GM21526 (cell line): ENCODE measurements at regions not wholly inside any gene's neighbourhood (a gene's known extent, or its start where the extent isn't known, plus 50 kb on each side); places are given as distances from the start of the nearest gene placed in this dataset.

Source experiments
- ATAC-seq: cut with Tn5 transposase; IDR thresholded peaks from one replicate; pipeline ENCODE4 v1.9.1; 2021; ENCODE audit warnings: moderate library complexity; ENCODE audit not compliant: unreplicated experiment, low FRiP score

DNA sequence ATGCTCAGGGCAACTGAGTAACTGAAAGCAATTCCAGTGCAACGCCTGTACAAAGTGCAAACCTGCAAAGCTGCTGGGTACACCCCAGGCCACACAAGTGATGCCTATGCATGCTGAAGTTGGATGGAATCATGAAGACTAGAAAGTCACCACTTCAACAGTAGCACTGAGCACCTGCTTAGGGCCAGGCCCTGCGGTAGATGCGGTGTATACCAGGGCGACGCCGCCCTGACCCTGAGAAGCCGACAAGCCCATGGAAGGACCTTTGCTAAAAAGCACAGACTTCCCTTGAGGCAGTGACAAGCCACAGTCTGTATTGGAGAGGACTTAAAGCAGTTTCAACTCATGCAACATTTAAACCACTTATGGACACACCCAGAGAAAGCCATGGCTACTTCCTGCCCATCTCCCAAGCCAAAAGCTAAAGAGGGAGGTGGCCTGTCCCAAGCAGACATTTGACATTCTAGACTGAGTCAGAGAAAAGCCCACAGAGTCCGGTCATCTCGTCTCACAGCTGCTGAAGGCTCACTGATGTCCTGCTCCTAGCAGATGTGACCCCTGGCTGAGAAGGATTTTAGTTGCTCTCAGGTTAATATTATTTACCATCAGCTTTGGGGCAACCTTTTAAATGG, 843.9 kb upstream of the TMEM132C start:
- ATAC-seq, result no peak

DNA sequence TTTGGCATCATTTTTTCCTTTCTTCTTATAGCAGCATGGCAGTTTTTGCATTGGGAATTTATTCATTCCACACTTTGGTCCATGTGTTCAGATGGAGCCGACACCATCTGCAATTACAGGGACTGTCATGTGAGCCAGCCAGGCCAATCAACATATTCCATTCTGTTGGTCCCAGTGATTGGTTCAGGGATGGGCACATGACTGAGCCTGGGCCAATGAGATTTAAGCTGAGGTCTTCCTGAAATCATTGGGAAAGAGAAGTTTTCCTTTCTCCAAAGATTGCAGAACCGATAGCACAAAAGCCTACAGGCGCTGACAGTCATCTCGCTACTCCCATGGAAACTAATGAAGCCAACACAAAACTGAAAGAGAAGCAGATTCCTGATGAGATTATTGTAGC, 841.5 kb upstream of the TMEM132C start:
- no peak for ATAC-seq

DNA sequence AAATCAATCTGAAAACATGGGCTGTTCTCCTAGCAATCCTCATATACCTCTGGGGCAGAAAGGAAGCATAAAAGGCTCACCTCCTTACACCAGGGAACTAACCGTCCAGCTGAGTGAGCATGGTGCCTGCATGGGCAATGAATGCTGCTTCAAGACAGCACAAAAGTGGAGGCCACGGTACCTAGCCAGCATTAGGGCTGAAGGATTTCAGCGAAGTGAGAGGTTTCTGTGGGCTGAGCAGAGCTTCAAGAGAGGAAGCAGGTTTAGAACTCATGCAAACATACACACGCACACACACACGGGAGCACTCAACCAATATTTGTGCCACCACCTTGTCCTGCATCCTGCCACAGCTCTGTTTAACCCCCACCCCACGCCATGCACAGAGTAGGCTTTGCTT, 838.5 kb upstream of the TMEM132C start:
- ATAC-seq, result no peak

DNA sequence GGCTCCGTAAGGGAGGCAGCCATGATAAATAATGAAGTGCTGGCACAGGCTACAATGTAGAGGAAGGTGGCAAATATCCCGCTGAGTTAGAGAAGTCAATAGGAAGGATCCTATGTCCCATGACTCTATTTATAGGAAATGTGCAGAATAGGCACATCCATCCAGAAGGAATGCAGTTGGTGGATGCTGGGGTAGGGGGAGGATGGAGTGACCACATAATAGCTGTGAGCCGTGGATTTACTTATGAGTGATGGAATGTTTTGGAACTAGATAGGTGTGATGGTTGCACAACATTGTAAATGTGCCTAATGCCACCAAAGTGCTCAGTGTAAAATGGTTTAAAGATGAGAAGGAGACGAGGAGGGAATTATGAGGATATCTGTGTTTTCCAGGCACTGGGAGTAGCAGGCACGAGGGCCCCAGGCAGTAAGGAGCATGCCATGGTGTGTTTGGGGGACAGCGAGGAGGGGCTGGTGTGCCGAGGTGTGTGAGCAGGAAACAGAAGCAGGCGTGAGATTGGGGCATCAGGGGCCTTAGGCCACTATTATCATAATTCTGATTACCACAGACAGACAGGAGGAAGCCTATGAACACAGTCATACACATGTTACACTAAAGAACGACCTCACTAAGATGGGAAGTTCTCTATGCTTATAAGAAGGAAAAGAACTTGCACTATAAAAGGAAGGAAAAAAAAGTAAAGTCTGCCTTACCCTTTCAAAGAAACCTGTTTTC, 837.3 kb upstream of the TMEM132C start:
- no peak for ATAC-seq

DNA sequence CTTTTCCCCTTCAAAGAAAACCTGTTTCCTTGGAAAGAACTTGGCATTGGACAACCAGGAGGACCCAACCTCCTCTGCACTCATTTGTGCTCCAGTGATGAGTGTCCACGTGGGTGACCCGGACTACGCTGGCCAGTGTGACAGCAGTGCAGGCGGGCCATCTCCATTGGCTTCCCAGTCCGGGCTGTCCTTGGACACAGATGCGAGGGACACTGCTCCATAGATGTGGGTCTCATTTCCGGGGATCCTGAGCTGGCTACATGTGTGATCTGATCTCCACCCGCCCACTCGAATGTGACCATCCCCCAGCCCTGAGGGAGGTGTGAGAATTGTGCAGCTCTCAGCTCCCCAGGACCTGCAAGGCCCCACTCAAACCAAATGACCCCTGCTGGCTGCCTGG, 836.6 kb upstream of the TMEM132C start:
- no peak for ATAC-seq

DNA sequence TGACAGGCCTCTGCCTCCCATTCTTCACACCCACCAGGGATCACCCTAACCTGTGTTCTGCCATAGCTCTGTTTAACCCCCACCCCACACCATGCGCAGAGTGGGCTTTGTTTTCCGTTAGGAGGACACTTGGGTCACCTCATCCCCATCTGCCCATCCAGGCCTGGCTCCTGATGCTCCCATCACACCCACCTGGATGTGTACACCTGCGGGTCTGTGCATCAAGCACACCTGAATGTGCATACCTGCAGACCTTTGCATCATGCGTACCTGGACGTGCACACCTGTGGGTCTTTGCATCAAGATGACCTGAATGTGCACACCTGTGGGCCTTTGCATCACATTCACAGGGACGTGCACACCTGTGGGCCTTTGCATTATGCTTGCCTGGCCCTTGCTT, 835.8 kb upstream of the TMEM132C start:
- no peak for ATAC-seq

DNA sequence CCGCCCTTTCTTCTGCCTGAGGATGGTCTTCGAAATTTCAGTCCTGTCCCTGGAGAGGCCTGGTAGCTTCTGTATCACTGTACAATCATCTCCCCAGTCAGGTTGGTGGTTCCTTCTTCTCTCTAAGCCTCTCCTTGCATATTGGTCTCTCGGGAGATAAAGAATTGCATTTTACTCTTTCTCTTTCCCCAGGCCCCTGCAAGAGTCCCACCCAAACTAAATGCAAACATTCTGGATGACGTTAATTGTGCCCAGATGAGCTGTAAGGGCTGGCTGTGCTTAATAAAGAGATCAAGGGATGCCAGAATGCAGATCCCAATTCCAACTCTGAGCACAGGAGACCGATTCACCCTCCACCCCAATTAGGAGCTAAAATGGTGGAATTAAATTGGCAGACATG, 835.4 kb upstream of the TMEM132C start:
- no peak for ATAC-seq

DNA sequence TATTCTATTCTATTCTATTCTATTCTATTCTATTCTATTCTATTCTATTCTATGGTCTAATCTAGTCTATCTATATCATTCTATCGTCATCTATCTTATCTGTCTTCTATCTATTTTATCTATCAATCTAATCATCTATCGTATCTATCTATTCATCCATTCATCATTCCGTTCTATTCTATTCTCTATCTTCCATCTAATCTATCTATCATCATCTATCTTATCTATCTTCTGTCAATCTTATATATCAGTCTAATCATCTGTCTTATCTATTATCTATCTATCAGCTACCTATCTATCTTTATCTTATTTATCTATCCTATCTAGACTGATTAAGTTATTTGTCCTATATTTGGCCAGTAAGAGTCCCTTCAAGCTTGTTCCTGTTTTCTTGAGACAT, 831.5 kb upstream of the TMEM132C start:
- no peak for ATAC-seq

DNA sequence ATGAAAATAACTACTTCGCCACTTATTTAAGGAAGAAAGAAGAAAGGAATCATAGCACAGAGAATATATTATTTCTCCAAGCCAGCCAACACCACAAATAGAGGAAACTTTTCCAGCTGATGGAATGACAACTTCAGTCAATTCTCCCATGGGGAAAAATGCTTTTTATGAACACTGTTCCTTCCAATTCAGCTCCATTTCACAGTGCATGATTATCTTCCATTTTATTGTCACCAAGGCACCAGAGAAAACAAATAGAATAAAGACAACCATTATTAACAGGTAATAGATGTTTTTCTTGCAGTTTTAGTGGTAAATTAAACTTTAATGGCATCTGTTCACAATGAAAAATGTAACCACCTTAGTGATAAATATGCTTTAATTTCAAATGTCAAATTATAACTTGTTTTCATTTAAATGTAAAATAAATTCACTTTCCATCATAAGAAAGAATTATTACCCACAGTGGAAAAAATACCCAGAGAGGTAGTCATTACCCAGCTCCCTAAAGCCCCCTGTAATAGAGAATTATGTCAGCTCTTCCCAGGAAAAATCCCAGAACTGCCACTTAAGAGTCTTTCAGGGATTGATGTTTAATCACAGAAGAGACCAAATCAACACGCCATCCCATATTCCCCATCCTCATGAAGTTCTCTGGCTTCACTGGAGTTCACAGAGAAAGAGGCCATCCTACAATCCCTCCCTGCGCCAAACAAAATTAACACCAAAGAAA, 828.3 kb upstream of the TMEM132C start:
- no peak for ATAC-seq

DNA sequence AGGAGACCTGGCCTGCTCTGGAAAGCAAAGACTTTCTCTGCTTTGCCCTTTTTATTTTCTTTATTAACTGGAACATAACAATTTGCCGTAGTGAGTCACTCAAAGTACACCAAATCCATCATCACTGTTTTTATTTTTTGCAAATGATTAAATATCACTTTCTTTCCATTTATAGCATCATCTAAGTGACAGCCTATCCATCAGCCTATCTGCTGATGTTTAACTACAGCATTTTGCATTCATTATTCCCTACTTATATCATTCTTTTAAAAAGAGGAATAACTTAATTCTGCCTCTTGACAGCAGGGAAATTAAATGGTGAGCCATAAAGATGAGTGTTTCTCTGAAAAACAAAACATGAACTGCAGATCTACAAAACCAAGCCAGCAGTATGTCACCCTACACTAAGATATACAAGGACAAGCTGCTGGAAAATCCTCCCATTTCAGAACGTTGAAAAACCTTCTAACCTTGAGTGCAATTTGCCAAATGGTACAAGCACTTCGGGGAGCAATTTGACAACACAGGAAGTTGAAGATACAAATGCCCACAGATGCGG, 821.3 kb upstream of the TMEM132C start:
- no peak for ATAC-seq

DNA sequence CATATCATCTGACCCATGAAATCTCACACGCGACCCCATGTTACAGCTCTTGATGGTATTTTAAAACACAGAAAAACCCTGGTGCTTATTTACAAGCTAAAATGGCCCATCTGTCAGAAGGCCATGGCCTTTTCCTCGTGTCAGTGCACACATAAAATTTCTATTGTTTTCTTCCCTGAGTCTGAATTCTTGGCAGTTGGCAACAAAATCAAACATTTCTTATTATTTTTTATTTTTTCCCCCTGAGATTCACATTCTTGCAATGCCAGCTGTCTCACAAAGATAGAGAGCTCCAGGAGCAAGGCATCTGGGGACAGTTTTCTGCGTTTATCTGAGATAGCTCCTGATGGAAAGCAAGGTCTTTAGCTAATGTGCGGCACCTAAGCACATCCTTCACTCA, 818.1 kb upstream of the TMEM132C start:
- ATAC-seq, result no peak

DNA sequence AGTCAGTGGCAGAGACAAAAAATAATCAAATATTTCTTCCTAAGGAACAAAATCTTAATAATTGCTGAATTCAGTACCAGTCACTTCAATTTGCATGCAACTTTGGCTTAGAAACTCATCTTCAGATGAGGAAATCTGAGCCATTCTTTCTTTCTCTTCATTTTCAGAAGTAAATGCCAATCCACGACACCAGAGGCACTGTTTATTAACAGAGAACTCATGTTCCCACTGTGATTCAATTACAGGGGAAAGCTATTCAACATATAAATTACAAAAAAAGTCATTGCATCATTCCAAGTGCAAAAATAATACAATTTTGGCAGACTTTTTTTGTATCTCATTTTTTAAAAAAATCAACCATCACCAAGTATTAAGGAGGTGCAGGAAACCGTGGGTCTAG, 816.1 kb upstream of the TMEM132C start:
- no peak for ATAC-seq

DNA sequence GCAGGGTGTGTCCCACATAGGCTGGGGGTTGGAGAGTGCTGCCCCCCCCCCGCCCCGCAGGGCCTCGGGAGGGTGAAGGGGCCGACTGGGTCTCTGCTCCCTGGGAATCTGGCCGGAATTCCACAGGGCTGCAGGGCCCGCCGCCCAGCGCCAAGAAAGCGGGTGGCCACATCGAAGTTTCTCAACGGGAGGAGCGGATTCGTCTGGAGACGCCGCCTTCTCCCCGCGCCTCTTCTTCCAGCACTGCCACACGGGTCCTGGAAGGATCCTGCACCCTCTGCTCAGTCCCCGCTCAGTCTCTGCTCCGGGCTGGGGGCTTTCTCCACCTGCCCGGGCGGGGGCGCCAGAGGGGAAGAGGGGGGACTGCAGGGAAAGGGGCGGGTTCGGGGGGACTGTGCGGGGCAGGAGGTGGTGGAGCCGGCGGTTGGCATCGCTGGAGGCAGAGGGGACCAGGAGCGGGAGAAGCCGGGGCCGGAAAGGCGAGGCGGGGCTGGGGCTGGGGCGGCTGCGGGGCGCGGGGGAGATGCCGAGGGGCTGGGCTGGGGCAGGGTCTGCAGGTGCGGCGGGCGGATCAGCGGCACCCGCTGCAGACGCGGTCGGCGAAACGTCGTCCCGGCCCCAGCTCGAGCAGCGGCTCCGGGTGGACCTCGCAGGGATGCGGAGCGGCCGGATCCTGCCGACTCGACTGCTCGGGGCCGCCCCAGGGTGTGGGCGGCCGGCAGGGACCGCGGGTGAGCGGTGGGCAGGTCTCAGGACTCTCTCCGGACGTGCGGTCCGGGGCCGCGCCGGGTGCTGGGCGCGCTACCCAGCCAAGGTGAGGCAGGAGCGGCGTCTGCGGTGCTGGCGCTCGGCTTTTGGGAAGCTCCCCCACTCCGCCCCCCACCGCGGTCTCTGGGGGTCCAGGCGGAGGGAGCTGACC, 811.4 kb upstream of the TMEM132C start:
- no peak for ATAC-seq

DNA sequence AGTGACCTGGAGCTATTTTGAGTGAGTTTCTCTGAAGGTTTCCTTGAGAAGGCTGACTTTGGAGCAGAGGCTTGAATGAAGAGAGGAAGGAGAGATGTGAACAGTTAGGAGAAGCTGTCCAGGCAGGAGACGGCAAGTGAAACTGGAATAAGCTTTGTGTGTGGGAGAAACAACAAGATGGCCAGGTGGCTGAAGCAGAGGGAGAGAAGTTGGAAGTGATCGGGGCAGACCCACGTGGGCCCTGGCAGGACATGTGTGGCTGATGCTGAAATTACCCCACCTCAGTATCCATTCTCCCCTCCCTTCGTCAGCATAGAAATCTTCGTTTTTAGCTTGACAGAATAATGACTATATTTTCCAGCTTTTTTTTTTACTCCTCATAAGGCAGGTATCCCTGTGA, 809.2 kb upstream of the TMEM132C start:
- ATAC-seq, result no peak

DNA sequence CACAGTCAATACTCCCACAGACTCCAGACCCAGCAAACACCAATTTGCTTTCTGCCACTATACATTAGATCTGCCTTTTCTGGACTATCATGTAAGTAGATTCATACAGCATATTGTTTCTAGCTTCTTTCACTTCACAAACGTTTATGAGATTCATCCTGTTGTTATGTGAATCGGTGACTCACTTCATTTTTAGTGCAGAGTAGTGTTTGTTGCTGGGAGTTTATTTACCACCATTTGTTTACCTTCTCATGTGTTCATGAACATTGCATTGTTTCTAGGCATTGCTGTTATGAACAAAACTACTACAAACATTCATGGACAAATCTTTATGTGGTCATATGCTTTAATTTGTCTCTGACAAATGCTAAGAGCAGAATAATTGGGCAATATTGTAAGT, 807.8 kb upstream of the TMEM132C start:
- ATAC-seq, result no peak

DNA sequence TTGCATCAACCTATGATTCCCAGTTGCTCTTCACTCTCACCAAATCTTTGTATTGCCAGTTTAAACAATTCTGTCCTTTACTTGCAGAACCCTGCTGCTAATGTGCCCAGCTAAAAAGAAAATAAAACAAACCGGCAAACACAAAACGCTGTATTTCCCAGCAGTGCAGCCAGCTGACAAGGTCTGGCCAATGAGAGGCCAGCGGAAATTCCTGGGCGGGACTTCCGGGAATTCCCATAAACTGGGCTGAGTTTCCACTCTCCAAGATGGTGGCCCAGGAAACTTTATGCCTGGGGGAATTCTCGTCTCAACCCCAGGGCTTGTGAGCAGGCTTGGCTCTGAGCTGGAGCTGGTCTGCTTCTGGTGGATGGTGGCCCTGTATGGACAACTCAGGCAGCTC, 807.3 kb upstream of the TMEM132C start:
- ATAC-seq, result no peak

DNA sequence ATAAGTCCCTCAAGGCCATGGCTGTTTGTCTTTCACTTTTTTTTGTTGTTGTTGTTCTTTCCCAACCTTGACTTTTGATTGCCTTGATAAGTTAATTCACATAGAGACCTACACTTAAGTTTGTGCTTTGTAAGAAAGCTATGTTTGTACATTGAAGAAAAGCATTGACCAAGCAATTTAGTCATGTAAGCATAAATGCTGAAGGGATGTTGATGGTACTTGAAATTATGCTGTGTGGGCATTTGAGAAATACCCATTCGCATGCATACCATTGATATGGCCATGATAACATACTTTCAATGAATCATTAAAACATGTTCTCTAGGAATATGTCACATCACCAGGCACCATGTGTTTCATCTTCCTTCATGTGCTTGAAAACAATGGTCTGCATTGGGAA, 803.7 kb upstream of the TMEM132C start:
- no peak for ATAC-seq

DNA sequence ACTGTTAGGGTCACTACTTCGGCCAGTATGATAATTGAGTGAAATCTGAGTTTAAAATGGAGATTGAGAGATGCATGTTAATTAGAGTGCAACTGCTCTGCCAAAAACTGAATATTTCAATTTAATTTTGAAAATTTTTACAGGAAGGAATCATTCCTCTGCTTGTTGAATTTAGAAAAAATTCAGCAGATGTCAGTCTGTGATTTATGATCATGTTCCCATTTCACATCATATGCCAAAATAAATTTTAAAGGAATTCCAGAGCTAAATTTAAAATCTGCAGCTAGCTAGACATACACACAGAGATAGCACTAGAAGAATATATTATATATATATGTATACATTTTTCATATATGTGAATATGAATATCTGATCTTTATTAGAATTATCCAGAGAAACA, 797.6 kb upstream of the TMEM132C start:
- no peak for ATAC-seq

DNA sequence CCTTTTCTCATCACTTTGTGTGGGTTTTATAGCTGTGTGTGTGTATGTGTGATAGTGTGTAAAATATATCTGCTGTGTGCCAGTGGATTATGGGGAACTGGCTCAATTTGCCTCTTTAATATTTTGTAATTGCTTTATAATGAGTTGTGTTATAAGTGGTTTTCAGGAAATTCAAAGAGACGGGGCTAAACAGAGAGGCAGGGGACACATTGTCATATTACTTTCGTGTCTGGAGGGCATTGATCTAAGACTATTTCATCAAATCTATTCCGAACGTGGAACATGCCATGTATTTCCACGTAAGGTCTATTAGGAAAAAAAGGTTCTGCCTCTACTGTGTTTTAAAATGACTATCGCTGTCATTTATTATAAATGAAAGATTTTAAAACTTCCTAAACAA, 793.2 kb upstream of the TMEM132C start:
- ATAC-seq, result no peak

DNA sequence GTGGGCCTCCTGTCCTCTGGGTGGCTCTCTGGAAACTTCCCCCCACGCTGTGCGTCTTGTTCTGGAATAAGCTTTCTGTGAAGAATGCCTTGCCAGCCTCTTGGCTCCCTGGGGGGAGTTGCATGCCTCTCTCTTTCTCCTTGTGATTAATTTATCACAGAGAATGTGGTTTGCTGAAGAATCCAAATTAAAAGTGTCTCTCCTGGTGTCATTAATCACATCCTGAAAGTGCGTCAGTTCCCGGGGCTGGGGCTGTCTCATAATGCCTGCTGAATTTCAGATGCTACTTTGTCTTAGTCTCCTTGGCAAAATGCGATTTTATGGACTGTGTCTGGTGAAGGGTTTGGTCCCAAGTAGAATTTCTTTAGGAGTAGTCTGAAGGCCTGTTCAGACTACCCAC, 787.7 kb upstream of the TMEM132C start:
- ATAC-seq, result no peak
